ENCODE measurements at regions not wholly inside any gene's neighbourhood (a gene's known extent, or its start where the extent isn't known, plus 50 kb on each side); places are given as distances from the start of the nearest gene placed in this dataset.

DNA sequence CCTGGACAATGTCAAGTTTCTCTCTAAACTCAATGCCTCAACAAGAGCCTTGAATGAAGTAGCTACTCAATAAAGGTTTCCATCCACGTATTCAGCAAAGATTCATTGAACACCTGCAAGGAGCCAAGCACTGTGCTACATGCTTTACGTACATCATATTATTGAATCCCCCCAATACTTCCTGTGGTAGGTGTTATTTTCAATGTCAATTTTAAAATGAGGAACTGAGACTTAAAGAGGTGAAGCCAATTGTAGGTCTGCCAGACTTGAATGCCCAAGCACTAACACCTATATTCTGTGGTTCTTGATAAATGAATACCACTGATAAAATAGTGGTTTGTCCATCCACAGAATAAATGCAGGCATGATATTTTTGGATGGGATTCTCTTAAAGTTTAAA lies 162.3 kb downstream of the DRD1 start:
- H3K4me3 Mint-ChIP-seq: no peak overlapping the region
- no peak for DNase-seq (ENCODE audit: extremely low spot score, unreplicated experiment)
- no peak overlapping the region for H3K27ac Mint-ChIP-seq
- H3K9me3 Mint-ChIP-seq: no peaks in the 10 kb centered on the region
- H3K27me3 Mint-ChIP-seq: peaks cover 5% of the 10 kb centered on the region
- H3K36me3 Mint-ChIP-seq: no peaks in the 10 kb centered on the region
- TF ChIP-seq, protein P1, sequence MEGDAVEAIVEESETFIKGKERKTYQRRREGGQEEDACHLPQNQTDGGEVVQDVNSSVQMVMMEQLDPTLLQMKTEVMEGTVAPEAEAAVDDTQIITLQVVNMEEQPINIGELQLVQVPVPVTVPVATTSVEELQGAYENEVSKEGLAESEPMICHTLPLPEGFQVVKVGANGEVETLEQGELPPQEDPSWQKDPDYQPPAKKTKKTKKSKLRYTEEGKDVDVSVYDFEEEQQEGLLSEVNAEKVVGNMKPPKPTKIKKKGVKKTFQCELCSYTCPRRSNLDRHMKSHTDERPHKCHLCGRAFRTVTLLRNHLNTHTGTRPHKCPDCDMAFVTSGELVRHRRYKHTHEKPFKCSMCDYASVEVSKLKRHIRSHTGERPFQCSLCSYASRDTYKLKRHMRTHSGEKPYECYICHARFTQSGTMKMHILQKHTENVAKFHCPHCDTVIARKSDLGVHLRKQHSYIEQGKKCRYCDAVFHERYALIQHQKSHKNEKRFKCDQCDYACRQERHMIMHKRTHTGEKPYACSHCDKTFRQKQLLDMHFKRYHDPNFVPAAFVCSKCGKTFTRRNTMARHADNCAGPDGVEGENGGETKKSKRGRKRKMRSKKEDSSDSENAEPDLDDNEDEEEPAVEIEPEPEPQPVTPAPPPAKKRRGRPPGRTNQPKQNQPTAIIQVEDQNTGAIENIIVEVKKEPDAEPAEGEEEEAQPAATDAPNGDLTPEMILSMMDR (conservative IDR thresholded peaks at IDR 0.05): no peak
- H3K4me1 Mint-ChIP-seq (ENCODE audit: unreplicated experiment): no peaks in the 10 kb centered on the region

DNA sequence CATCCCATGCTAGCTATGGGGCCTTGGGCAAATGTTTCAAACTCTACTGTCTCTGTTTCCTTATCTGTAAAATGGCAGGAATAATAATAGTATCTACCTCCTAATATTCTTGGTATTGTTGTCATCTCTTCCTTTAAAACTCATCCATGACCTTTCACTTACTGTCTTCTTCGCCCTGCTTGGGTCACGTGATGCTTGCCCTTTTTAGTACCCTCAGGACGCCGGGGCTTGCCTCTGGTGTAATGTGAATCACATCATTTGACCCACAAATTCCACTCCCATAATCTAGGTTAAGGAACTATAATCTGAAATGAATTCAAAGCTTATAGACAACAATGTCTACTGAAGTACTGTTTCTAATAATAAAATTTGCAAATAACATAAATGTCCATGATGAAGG lies 162.7 kb downstream of the DRD1 start:
- TF ChIP-seq, protein P1 (conservative IDR thresholded peaks at IDR 0.05): no peak
- no peak overlapping the region for H3K27ac Mint-ChIP-seq

DNA sequence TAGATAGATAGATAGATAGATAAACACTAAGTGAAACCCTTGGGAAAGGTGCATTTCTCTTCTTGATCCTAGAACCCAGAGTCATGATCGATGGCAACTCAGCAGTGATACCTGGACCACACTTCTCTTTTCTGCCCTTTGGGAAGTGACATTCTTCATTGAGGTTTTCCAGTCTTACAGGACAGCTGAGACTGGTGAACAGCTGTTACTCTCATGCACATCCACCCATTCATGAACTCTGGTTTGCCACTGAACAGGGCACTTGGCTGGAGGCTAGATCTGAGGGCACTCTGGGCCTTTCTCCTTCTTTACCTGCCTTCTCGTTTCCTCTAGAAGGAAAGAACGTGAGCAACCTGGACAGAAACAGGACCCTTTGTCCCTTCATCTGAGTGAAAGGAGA lies 164.5 kb downstream of the DRD1 start:
- TF ChIP-seq, protein P1 (conservative IDR thresholded peaks at IDR 0.05): no peak

More for the DNA sequence above, 162.7 kb downstream of the DRD1 start:
- Mint-ChIP-seq H3K4me1 (ENCODE audit: unreplicated experiment) (no peaks in the 10 kb centered on the region), H3K36me3 (no peaks in the 10 kb centered on the region), H3K9me3 (no peaks in the 10 kb centered on the region), H3K27me3 (peaks cover 6% of the 10 kb centered on the region), H3K4me3 (no peak overlapping the region)
- no peak for DNase-seq (ENCODE audit: extremely low spot score, unreplicated experiment)

DNA sequence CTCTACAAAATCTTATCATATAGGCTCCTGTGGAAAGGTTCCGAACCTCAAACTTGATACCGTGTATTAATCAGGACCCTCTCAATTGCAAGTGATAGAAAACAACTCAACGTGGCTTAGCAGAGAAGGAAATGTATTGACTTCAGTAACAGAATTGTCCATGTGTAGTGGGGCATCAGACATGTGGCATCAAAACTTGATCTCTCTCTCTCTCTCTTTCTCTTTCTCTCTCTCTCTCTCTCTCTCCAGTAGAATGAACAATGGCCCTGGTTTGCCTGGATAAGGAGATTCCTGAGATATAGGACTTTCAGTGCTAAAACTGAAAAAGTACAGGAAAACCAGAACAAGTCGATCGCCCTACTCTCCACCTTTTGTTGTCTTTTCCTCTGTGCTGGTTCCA lies 168.2 kb downstream of the DRD1 start:
- Mint-ChIP-seq H3K4me1 (ENCODE audit: unreplicated experiment) (no peaks in the 10 kb centered on the region), H3K36me3 (no peaks in the 10 kb centered on the region), H3K27ac (no peak overlapping the region), H3K27me3 (peaks cover 16% of the 10 kb centered on the region), H3K4me3 (no peak overlapping the region), H3K9me3 (no peaks in the 10 kb centered on the region)
- TF ChIP-seq, protein P1 (conservative IDR thresholded peaks at IDR 0.05): no peak
- no peak for DNase-seq (ENCODE audit: extremely low spot score, unreplicated experiment)

More for the DNA sequence above, 164.5 kb downstream of the DRD1 start:
- no peak for DNase-seq (ENCODE audit: extremely low spot score, unreplicated experiment)
- Mint-ChIP-seq H3K27me3 (peaks cover 12% of the 10 kb centered on the region), H3K4me1 (ENCODE audit: unreplicated experiment) (no peaks in the 10 kb centered on the region), H3K27ac (no peak overlapping the region), H3K36me3 (no peaks in the 10 kb centered on the region), H3K4me3 (no peak overlapping the region), H3K9me3 (no peaks in the 10 kb centered on the region)

DNA sequence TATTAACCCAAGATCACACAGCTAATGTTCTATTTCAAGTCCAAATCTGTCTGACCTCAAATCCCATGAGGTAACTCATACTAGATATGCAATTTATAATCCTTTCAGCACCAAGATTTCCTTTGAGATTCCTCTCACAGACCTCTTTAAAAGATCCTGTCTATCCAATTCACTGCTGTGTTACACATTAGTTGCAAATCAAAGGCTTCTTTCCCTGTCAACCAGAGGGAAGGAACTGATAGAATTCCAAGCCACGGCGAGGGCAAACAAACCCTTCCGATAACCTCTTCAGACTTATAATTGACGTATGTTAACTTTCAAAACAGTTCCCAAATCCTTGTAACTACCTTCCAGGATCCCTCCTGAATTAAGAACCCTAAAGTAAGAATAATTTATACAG lies 168.9 kb downstream of the DRD1 start:
- Mint-ChIP-seq H3K27me3 (peaks cover 18% of the 10 kb centered on the region), H3K9me3 (no peaks in the 10 kb centered on the region), H3K36me3 (no peaks in the 10 kb centered on the region), H3K27ac (no peak overlapping the region), H3K4me3 (no peak overlapping the region), H3K4me1 (ENCODE audit: unreplicated experiment) (no peaks in the 10 kb centered on the region)
- DNase-seq (ENCODE audit: extremely low spot score, unreplicated experiment): no peak
- TF ChIP-seq, protein P1 (conservative IDR thresholded peaks at IDR 0.05): no peak

DNA sequence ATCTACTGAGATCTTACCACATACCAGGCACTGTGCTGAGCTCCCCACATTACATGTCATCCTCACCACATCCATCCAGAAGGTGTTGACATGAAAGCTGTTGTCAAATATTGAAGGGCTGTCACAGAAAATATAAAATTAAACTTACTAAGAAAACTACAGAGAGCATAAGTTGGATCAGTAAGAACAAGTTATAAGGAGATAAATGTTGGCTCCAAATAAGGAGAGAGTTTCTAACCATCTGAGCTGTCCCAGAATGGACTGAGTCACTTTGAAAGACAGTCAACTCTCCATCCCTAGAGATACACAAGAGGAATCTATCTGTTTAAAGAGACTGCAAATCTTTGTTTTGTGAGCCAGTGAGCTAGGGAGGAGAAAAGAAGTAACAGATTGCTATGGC lies 169.8 kb downstream of the DRD1 start:
- H3K27ac Mint-ChIP-seq: no peak overlapping the region
- H3K4me1 Mint-ChIP-seq (ENCODE audit: unreplicated experiment): no peaks in the 10 kb centered on the region
- no peak for DNase-seq (ENCODE audit: extremely low spot score, unreplicated experiment)
- TF ChIP-seq, protein P1 (conservative IDR thresholded peaks at IDR 0.05): no peak
- no peaks in the 10 kb centered on the region for H3K9me3 Mint-ChIP-seq
- H3K4me3 Mint-ChIP-seq: no peak overlapping the region
- no peaks in the 10 kb centered on the region for H3K36me3 Mint-ChIP-seq
- peaks cover 20% of the 10 kb centered on the region for H3K27me3 Mint-ChIP-seq

Data from type B pancreatic cell (in vitro differentiated cells).